GM23338 (cell line): ENCODE measurements at regions not wholly inside any gene's neighbourhood (a gene's known extent, or its start where the extent isn't known, plus 50 kb on each side); places are given as distances from the start of the nearest gene placed in this dataset.

Source experiments
- CREB1 ChIP-seq: fragments of 250-450 bp; sonication (Bioruptor Pico); IDR thresholded peaks from 2 replicates; pipeline ENCODE4 v1.5.0; 2020; ENCODE audit warnings: low read depth, mild to moderate bottlenecking, moderate library complexity
- CTCF ChIP-seq, 2 experiments: fragments of 200-600 bp in 1 of 2; sonication (generic) in 1 of 2; conservative IDR thresholded peaks; 2 replicates each; pipeline versions ENCODE4 v1.5.1 to v1.6.1; 2016 to 2017; ENCODE audit warnings: antibody characterized with exemption in 2 of 2, low read depth in 2 of 2, mild to moderate bottlenecking in 2 of 2, moderate library complexity in 1 of 2
- EZH2 ChIP-seq: fragments of 200-600 bp; sonication (generic); IDR thresholded peaks from one replicate; pipeline ENCODE4 v1.8.0; 2017; ENCODE audit warnings: antibody characterized with exemption, mild to moderate bottlenecking, low read depth; ENCODE audit not compliant: unreplicated experiment
- EZH2phosphoT487 ChIP-seq: fragments of 200-600 bp; sonication (generic); IDR thresholded peaks from one replicate; pipeline ENCODE4 v1.8.1; 2018; ENCODE audit warnings: antibody characterized with exemption; ENCODE audit not compliant: unreplicated experiment
- JUNB ChIP-seq: IDR thresholded peaks from one replicate; pipeline ENCODE4 v1.6.1; 2016; ENCODE audit warnings: antibody characterized with exemption; ENCODE audit not compliant: unreplicated experiment
- POLR2AphosphoS5 ChIP-seq: IDR thresholded peaks from 2 replicates; pipeline ENCODE4 v1.6.1; 2016; ENCODE audit warnings: antibody characterized with exemption, low read depth
- REST ChIP-seq: IDR thresholded peaks from one replicate; pipeline ENCODE4 v1.6.1; 2018; ENCODE audit warnings: antibody characterized with exemption; ENCODE audit not compliant: unreplicated experiment
- STAT1 ChIP-seq: IDR thresholded peaks from one replicate; pipeline ENCODE4 v1.6.1; 2016; ENCODE audit warnings: antibody characterized with exemption; ENCODE audit not compliant: unreplicated experiment
- ZNF114 ChIP-seq: fragments of 250-450 bp; sonication (Bioruptor Pico); IDR thresholded peaks from 2 replicates; pipeline ENCODE4 v1.5.0; 2020; ENCODE audit warnings: mild to moderate bottlenecking, moderate library complexity
- ZNF331 ChIP-seq: fragments of 250-450 bp; sonication (Bioruptor Pico); IDR thresholded peaks from 2 replicates; pipeline ENCODE4 v1.5.0; 2020; ENCODE audit warnings: low read depth, mild to moderate bottlenecking, moderate library complexity

GRCh38 chr11:45079567-45079942 lies 66.9 kb upstream of the PRDM11 start:
- TF ChIP-seq CTCF (conservative IDR thresholded peaks at IDR 0.05; ENCODE audit: low read depth in 2 of 2): no peak
- TF ChIP-seq ZNF331 (CRISPR knock-in tag): no peak
- no peak for TF ChIP-seq POLR2AphosphoS5
- TF ChIP-seq EZH2: no peak
- no peak for TF ChIP-seq REST
- TF ChIP-seq STAT1: no peak
- no peak for TF ChIP-seq ZNF114 (CRISPR knock-in tag)
- TF ChIP-seq JUNB: no peak
- TF ChIP-seq EZH2phosphoT487: no peak
- TF ChIP-seq CREB1 (CRISPR knock-in tag): no peak
